ENCODE measurements at regions not wholly inside any gene's neighbourhood (a gene's known extent, or its start where the extent isn't known, plus 50 kb on each side); places are given as distances from the start of the nearest gene placed in this dataset.

GRCh38 chr5:6308683-6309082 lies 69.7 kb downstream of the MED10 start:
- FAIRE-seq (no peak), DNase-seq (ENCODE audit: low read depth) (no peak)
- Mint-ChIP-seq H3K4me1 (ENCODE audit: low read depth, unreplicated experiment) (no peaks in the 10 kb centered on the region), H3K4me3 (ENCODE audit: unreplicated experiment) (no peak overlapping the region), H3K9me3 (ENCODE audit: unreplicated experiment) (no peaks in the 10 kb centered on the region), H3K27ac (ENCODE audit: unreplicated experiment) (no peak overlapping the region), H3K27me3 (ENCODE audit: low read depth, unreplicated experiment) (peaks cover 44% of the 10 kb centered on the region), H3K36me3 (ENCODE audit: low read depth, unreplicated experiment) (no peaks in the 10 kb centered on the region)
- no peak overlapping the region for H3K4me3 ChIP-seq (ENCODE audit: insufficient read depth, low read depth, low read length)
- H3K27me3 ChIP-seq (ENCODE audit: insufficient read depth, low read length), result no peaks in the 10 kb centered on the region
- no peak overlapping the region for H2AFZ ChIP-seq (ENCODE audit: low read depth, low read length)
- peaks cover 2% of the 10 kb centered on the region for H3K9me3 ChIP-seq (ENCODE audit: insufficient read depth, low read depth, low read length)
- H3K9ac ChIP-seq (ENCODE audit: low read length), result no peak overlapping the region
- H3K4me2 ChIP-seq (ENCODE audit: low read length), result no peak overlapping the region
- H3K79me2 ChIP-seq (ENCODE audit: insufficient read depth, low read length), result no peaks in the 10 kb centered on the region
- H3K36me3 ChIP-seq (ENCODE audit: insufficient read depth, low read length), result no peaks in the 10 kb centered on the region
- H3K27ac ChIP-seq (ENCODE audit: low read depth, low read length), result no peak overlapping the region
- H4K20me1 ChIP-seq (ENCODE audit: insufficient read depth, low read length), result no peaks in the 10 kb centered on the region
- no peaks in the 10 kb centered on the region for H3K4me1 ChIP-seq (ENCODE audit: insufficient read depth, low read length)
- no peak for TF ChIP-seq CTCF (IDR thresholded peaks at IDR 0.05; ENCODE audit: insufficient read depth, low read depth, low read length)
- no peak for TF ChIP-seq EZH2 (IDR thresholded peaks at IDR 0.05; ENCODE audit: insufficient read depth, low read length)

- Histone ChIP-seq H3K27me3 (ENCODE audit: insufficient read depth, low read length) (no peaks in the 10 kb centered on the region), H3K9me3 (ENCODE audit: insufficient read depth, low read depth, low read length) (peaks cover 2% of the 10 kb centered on the region), H3K4me1 (ENCODE audit: insufficient read depth, low read length) (no peaks in the 10 kb centered on the region), H3K36me3 (ENCODE audit: insufficient read depth, low read length) (no peaks in the 10 kb centered on the region), H3K4me2 (ENCODE audit: low read length) (no peak overlapping the region), H3K27ac (ENCODE audit: low read depth, low read length) (no peak overlapping the region), H2AFZ (ENCODE audit: low read depth, low read length) (no peak overlapping the region), H3K4me3 (ENCODE audit: insufficient read depth, low read depth, low read length) (no peak overlapping the region), H4K20me1 (ENCODE audit: insufficient read depth, low read length) (no peaks in the 10 kb centered on the region), H3K9ac (ENCODE audit: low read length) (no peak overlapping the region), H3K79me2 (ENCODE audit: insufficient read depth, low read length) (no peaks in the 10 kb centered on the region)
- TF ChIP-seq CTCF (IDR thresholded peaks at IDR 0.05; ENCODE audit: insufficient read depth, low read depth, low read length), result no peak
- TF ChIP-seq EZH2 (IDR thresholded peaks at IDR 0.05; ENCODE audit: insufficient read depth, low read length), result no peak
- no peaks in the 10 kb centered on the region for H3K36me3 Mint-ChIP-seq (ENCODE audit: low read depth, unreplicated experiment)
- H3K9me3 Mint-ChIP-seq (ENCODE audit: unreplicated experiment), result no peaks in the 10 kb centered on the region
- H3K27ac Mint-ChIP-seq (ENCODE audit: unreplicated experiment), result no peak overlapping the region
- peaks cover 53% of the 10 kb centered on the region for H3K27me3 Mint-ChIP-seq (ENCODE audit: low read depth, unreplicated experiment)
- FAIRE-seq (no peak), DNase-seq (ENCODE audit: low read depth) (no peak)
- no peak overlapping the region for H3K4me3 Mint-ChIP-seq (ENCODE audit: unreplicated experiment)
- H3K4me1 Mint-ChIP-seq (ENCODE audit: low read depth, unreplicated experiment), result no peaks in the 10 kb centered on the region
Observed at GRCh38 chr5:6307304-6307703, 71.0 kb downstream of the MED10 start.

GRCh38 chr5:6305853-6306252 lies 72.5 kb downstream of the MED10 start:
- no peak overlapping the region for H3K27ac ChIP-seq (ENCODE audit: low read depth, low read length)
- no peak overlapping the region for H2AFZ ChIP-seq (ENCODE audit: low read depth, low read length)
- Mint-ChIP-seq H3K27ac (ENCODE audit: unreplicated experiment) (no peak overlapping the region), H3K27me3 (ENCODE audit: low read depth, unreplicated experiment) (peaks cover 61% of the 10 kb centered on the region), H3K36me3 (ENCODE audit: low read depth, unreplicated experiment) (no peaks in the 10 kb centered on the region), H3K9me3 (ENCODE audit: unreplicated experiment) (no peaks in the 10 kb centered on the region), H3K4me3 (ENCODE audit: unreplicated experiment) (no peak overlapping the region), H3K4me1 (ENCODE audit: low read depth, unreplicated experiment) (no peaks in the 10 kb centered on the region)
- DNase-seq (ENCODE audit: low read depth), result no peak
- H3K27me3 ChIP-seq (ENCODE audit: insufficient read depth, low read length), result no peaks in the 10 kb centered on the region
- no peaks in the 10 kb centered on the region for H4K20me1 ChIP-seq (ENCODE audit: insufficient read depth, low read length)
- no peaks in the 10 kb centered on the region for H3K79me2 ChIP-seq (ENCODE audit: insufficient read depth, low read length)
- no peaks in the 10 kb centered on the region for H3K36me3 ChIP-seq (ENCODE audit: insufficient read depth, low read length)
- H3K4me1 ChIP-seq (ENCODE audit: insufficient read depth, low read length), result no peaks in the 10 kb centered on the region
- peaks cover 2% of the 10 kb centered on the region for H3K9me3 ChIP-seq (ENCODE audit: insufficient read depth, low read depth, low read length)
- FAIRE-seq, result no peak
- TF ChIP-seq CTCF (IDR thresholded peaks at IDR 0.05; ENCODE audit: insufficient read depth, low read depth, low read length), result no peak
- TF ChIP-seq EZH2 (IDR thresholded peaks at IDR 0.05; ENCODE audit: insufficient read depth, low read length), result no peak
- no peak overlapping the region for H3K4me3 ChIP-seq (ENCODE audit: insufficient read depth, low read depth, low read length)
- no peak overlapping the region for H3K4me2 ChIP-seq (ENCODE audit: low read length)
- no peak overlapping the region for H3K9ac ChIP-seq (ENCODE audit: low read length)
